GM06990 (cell line): ENCODE measurements at regions not wholly inside any gene's neighbourhood (a gene's known extent, or its start where the extent isn't known, plus 50 kb on each side); places are given as distances from the start of the nearest gene placed in this dataset.
"Not testable (repeated sequence)": the region's sequence is repeated elsewhere in the genome, so short reads cannot be mapped to it uniquely, and the experiment has no call there.

Source experiments
- DNase-seq: peaks from one replicate; pipeline ENCODE4 v3.0.0-alpha.2; 2011; ENCODE audit not compliant: insufficient read length; ENCODE audit errors: extremely low read depth
- H3K27me3 ChIP-seq: replicated peaks from 2 replicates; pipeline ENCODE4 v1.6.0; 2011; ENCODE audit warnings: low read length; ENCODE audit not compliant: control insufficient read depth, insufficient read depth
- H3K36me3 ChIP-seq: 2 replicates; pipeline ENCODE4 v1.5.1; 2011; ENCODE audit warnings: low read length; ENCODE audit not compliant: control insufficient read depth, insufficient read depth
- H3K4me3 ChIP-seq: replicated peaks from 2 replicates; pipeline ENCODE4 v1.5.1; 2011; ENCODE audit warnings: low read depth, mild to moderate bottlenecking, control low read depth, low read length
- TF ChIP-seq, protein P1 (sequence below): IDR thresholded peaks from 2 replicates; pipeline ENCODE4 v1.5.1; 2011; ENCODE audit warnings: low read length, control low read depth, mild to moderate bottlenecking, inconsistent platforms; ENCODE audit not compliant: insufficient read depth, poor library complexity, severe bottlenecking

DNA sequence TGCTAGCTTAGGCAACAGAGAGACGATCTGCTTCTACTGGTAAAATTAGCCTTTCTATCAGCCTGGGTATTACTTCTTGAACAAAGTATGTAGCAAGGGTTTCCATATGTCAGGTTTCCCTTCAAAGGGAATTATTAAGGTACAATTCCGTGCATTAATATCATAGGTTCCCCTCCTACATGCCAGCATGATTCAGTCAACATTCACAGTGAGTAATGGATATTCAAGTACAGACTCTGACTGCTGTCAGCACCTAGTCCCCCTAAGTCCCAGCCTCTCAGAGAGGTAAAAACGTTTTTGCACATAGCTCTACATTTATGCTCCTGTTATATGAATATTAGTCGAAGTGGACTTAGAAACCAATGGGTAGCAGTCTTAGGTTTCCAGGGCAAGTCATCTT is 322.4 kb upstream of the CCNG1 start:
- no peak for DNase-seq
- no peak overlapping the region for H3K4me3 ChIP-seq
- H3K27me3 ChIP-seq = no peaks in the 10 kb centered on the region
- no peaks in the 10 kb centered on the region for H3K36me3 ChIP-seq
- TF ChIP-seq, protein P1, sequence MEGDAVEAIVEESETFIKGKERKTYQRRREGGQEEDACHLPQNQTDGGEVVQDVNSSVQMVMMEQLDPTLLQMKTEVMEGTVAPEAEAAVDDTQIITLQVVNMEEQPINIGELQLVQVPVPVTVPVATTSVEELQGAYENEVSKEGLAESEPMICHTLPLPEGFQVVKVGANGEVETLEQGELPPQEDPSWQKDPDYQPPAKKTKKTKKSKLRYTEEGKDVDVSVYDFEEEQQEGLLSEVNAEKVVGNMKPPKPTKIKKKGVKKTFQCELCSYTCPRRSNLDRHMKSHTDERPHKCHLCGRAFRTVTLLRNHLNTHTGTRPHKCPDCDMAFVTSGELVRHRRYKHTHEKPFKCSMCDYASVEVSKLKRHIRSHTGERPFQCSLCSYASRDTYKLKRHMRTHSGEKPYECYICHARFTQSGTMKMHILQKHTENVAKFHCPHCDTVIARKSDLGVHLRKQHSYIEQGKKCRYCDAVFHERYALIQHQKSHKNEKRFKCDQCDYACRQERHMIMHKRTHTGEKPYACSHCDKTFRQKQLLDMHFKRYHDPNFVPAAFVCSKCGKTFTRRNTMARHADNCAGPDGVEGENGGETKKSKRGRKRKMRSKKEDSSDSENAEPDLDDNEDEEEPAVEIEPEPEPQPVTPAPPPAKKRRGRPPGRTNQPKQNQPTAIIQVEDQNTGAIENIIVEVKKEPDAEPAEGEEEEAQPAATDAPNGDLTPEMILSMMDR = no peak

DNA sequence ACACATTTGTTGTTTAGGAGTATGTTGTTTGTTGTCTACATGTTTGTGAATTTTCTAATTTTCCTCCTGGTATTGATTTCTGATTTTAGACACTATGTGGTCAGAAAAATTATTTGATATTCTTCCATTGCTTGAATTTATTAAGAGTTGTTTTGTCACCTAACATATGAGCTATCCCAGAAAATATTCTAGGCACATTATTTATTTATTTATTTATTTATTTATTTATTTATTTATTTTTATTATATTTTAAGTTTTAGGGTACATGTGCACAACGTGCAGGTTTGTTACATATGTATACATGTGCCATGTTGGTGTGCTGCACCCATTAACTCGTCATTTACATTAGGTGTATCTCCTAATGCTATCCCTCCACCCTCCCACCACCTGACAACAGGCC is 320.8 kb upstream of the CCNG1 start:
- not testable (repeated sequence) for H3K36me3 ChIP-seq

DNA sequence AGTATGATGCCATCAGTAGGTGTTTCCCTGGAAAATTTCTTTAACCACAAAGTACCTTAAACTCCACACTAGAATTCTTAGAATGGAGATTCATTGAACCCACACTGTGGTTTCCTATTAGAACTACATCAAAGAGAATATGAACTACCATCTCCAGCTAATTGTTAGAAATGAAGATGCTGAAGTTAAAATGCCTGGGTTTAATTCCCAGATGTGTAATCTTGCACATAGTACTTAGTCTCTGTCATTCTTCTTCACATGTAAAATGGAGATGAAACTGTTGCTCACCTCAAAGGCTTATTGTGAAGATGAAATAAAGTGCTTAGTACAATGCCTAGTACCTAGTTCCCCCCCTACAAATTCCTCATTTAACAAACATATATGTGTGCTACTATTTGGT is 303.3 kb upstream of the CCNG1 start:
- DNase-seq = no peak
- Histone ChIP-seq H3K36me3 (no peaks in the 10 kb centered on the region), H3K4me3 (no peak overlapping the region), H3K27me3 (no peaks in the 10 kb centered on the region)
- TF ChIP-seq, protein P1 = no peak

More for the DNA sequence above, 320.8 kb upstream of the CCNG1 start:
- DNase-seq, H3K27me3 ChIP-seq, H3K4me3 ChIP-seq: not testable (repeated sequence)

DNA sequence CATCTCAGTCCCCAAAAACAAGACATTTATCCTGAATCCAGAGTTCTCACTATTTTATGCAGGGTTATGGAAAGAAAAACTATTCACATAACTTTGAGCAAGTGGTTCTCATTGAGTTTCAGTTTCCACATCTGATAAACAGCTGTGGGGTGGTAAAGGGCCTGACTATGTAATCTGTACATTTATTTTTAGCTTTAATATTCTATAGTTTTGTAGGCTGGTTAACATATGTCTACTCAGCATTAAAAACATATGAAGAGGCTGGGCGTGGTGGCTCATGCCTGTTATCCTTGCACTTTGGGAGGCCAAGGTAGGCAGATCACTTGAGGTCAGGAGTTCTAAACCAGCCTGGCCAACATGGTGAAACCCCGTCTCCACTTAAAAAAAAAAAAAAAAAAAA is 301.5 kb upstream of the CCNG1 start:
- TF ChIP-seq, protein P1 = no peak

DNA sequence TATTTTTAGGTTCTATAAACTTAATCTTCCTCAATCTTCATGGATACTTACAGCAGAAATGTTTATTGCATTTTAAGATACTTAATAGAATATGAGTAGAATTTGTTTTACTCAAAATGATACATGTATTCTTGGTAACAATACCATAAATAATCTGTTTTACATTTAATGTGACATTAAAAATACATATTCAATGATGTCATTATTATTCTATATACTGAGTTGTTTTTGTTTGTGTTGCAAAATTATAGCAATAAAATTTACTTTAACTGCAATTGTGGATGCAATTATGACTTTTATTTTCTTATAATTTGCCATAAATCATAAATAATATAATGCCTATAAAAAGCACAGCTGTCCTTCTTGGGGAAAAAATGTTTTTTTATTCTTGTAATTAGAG is 275.9 kb upstream of the CCNG1 start:
- no peak for DNase-seq
- TF ChIP-seq, protein P1 = no peak
- H3K27me3 ChIP-seq = no peaks in the 10 kb centered on the region

More for the DNA sequence above, 301.5 kb upstream of the CCNG1 start:
- H3K36me3 ChIP-seq = no peaks in the 10 kb centered on the region
- H3K27me3 ChIP-seq = no peaks in the 10 kb centered on the region
- no peak for DNase-seq
- no peak overlapping the region for H3K4me3 ChIP-seq

DNA sequence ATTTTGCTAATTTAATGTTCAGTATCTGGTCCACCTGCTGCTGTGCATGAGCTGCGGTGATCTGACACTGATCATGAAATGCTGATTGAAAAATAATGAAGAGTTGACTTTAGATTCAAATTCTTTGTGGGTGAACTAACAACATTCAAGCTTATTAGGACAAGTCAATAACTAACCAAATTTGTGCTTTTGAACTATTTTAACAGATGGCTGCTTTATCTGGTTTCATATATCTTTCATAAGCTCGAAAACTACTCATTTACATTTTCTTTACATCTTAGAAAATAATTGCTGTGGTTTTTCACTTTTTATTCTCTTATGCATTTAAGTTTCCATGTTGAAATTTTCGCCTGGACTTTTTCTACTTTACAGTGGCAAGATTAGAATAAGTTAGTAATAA is 274.8 kb upstream of the CCNG1 start:
- H3K27me3 ChIP-seq = no peaks in the 10 kb centered on the region
- DNase-seq = no peak
- H3K4me3 ChIP-seq = no peak overlapping the region
- TF ChIP-seq, protein P1 = no peak
- H3K36me3 ChIP-seq = no peaks in the 10 kb centered on the region

More for the DNA sequence above, 275.9 kb upstream of the CCNG1 start:
- H3K36me3 ChIP-seq = no peaks in the 10 kb centered on the region
- H3K4me3 ChIP-seq = no peak overlapping the region
